GM18519 (cell line): ENCODE measurements at regions not wholly inside any gene's neighbourhood (a gene's known extent, or its start where the extent isn't known, plus 50 kb on each side); places are given as distances from the start of the nearest gene placed in this dataset.

Source experiments
- ATAC-seq: cut with Tn5 transposase; IDR thresholded peaks from one replicate; pipeline ENCODE4 v1.9.1; 2021; ENCODE audit warnings: mild to moderate bottlenecking, moderate library complexity; ENCODE audit not compliant: unreplicated experiment, low FRiP score

GRCh38 chr1:232389744-232390143 lies 240.2 kb downstream of the SIPA1L2 start:
- no peak for ATAC-seq

- no peak for ATAC-seq
Measured at GRCh38 chr1:232388363-232388762, 241.6 kb downstream of the SIPA1L2 start.

GRCh38 chr1:232386721-232387510 lies 243.0 kb downstream of the SIPA1L2 start:
- no peak for ATAC-seq

- ATAC-seq = no peak
Measured at GRCh38 chr1:232386294-232386693, 243.6 kb downstream of the SIPA1L2 start.

GRCh38 chr1:232385221-232385620 lies 244.7 kb downstream of the SIPA1L2 start:
- ATAC-seq = no peak

GRCh38 chr1:232384171-232384883 lies 245.6 kb downstream of the SIPA1L2 start:
- ATAC-seq = no peak

GRCh38 chr1:232383455-232384123 lies 246.3 kb downstream of the SIPA1L2 start:
- no peak for ATAC-seq

- ATAC-seq = no peak
Measured at GRCh38 chr1:232382671-232383070, 247.3 kb downstream of the SIPA1L2 start.

GRCh38 chr1:232381394-232382100 lies 248.4 kb downstream of the SIPA1L2 start:
- ATAC-seq = no peak

- no peak for ATAC-seq
Measured at GRCh38 chr1:232380596-232380995, 249.3 kb downstream of the SIPA1L2 start.

GRCh38 chr1:232380131-232380530 lies 249.8 kb downstream of the SIPA1L2 start:
- ATAC-seq = no peak

- no peak for ATAC-seq
Measured at GRCh38 chr1:232379063-232379434, 250.9 kb downstream of the SIPA1L2 start.

GRCh38 chr1:232378266-232379062 lies 251.5 kb downstream of the SIPA1L2 start:
- no peak for ATAC-seq

- ATAC-seq = no peak
Measured at GRCh38 chr1:232377494-232377770, 252.5 kb downstream of the SIPA1L2 start.

- no peak for ATAC-seq
Measured at GRCh38 chr1:232376632-232377493, 253.1 kb downstream of the SIPA1L2 start.

- ATAC-seq = no peak
Measured at GRCh38 chr1:232372841-232373440, 257.0 kb downstream of the SIPA1L2 start.

GRCh38 chr1:232372431-232372830 lies 257.5 kb downstream of the SIPA1L2 start:
- no peak for ATAC-seq

- no peak for ATAC-seq
Measured at GRCh38 chr1:232369451-232370296, 260.3 kb downstream of the SIPA1L2 start.
